ENCODE measurements at regions not wholly inside any gene's neighbourhood (a gene's known extent, or its start where the extent isn't known, plus 50 kb on each side); places are given as distances from the start of the nearest gene placed in this dataset.

DNA sequence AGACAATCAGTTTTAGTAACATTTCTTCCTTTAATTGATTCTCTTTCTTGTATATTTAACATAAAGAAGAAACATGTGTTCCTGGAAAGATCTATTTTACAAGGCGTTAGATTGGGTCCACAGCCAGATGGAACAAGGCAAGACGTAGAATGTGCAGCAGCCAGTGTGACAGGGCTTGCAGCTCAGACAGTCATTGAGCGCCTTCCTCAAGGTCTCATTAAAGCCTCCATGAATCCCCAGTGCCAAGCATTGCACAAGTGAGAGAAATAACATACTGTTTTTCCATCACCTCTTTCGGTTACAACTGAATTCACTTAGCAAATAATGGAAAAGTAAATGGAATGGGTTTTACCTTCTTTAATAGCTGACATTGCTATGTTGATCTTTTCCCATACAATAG lies 292.5 kb downstream of the USP46 start:
- peaks cover 4% of the 10 kb centered on the region for H3K27me3 ChIP-seq (ENCODE audit: insufficient read depth, low read length)
- no TSS peak for BruUV-seq (replicated peaks)
- H3K4me1 ChIP-seq (ENCODE audit: control insufficient read depth in 1 of 2, insufficient read depth in 2 of 2, low read length in 2 of 2), result no peaks in the 10 kb centered on the region
- H3K79me2 ChIP-seq (ENCODE audit: insufficient read depth, low read length), result no peaks in the 10 kb centered on the region
- no peaks in the 10 kb centered on the region for H3K9me3 ChIP-seq (ENCODE audit: control insufficient read depth in 1 of 2, insufficient read depth in 1 of 2, low read depth in 1 of 2, low read length in 2 of 2)
- ChIA-PET RAD21 (ENCODE audit: low non-redundant PET in 1 of 2, low total read pairs in 2 of 2, uncharacterized antibody in 2 of 2, unreplicated experiment in 2 of 2) (no interaction called here), POLR2A (no interaction called here), CTCF (no interaction called here)
- H3K27ac ChIP-seq (ENCODE audit: low read depth, low read length), result no peak overlapping the region
- TF ChIP-seq ELF1 (IDR thresholded peaks at IDR 0.05; ENCODE audit: borderline replicate concordance, low read depth) (no peak), ZNF274 (IDR thresholded peaks at IDR 0.05; ENCODE audit: low read depth, low read length) (no peak), YY1 (IDR thresholded peaks at IDR 0.05; ENCODE audit: extremely low read depth, insufficient replicate concordance, low read depth, low read length) (no peak), SRF (IDR thresholded peaks at IDR 0.05; ENCODE audit: low read depth) (no peak), JUND (IDR thresholded peaks at IDR 0.05) (no peak), ZBTB33 (IDR thresholded peaks at IDR 0.05; ENCODE audit: extremely low read depth, insufficient replicate concordance, low read length) (no peak), RAD21 (IDR thresholded peaks at IDR 0.05; ENCODE audit: low read depth) (no peak), ATF3 (IDR thresholded peaks at IDR 0.05) (no peak), CBX3 (IDR thresholded peaks at IDR 0.05; ENCODE audit: low read depth) (no peak)
- H3K36me3 ChIP-seq (ENCODE audit: control insufficient read depth in 1 of 2, insufficient read depth in 2 of 2, low read length in 2 of 2), result no peaks in the 10 kb centered on the region
- H3K4me3 ChIP-seq (replicated peaks in 1 of 2; ENCODE audit: low read depth in 1 of 2, low read length in 2 of 2), result no peak overlapping the region
- no peak overlapping the region for H3K4me2 ChIP-seq (ENCODE audit: low read length)
- no peaks in the 10 kb centered on the region for H3K9me2 ChIP-seq (ENCODE audit: insufficient read depth)
- intact Hi-C loops (cut with micrococcal nuclease), result no loop called here
- H2AFZ ChIP-seq (ENCODE audit: low read depth, low read length, poor library complexity, severe bottlenecking), result no peak overlapping the region
- no peak for ATAC-seq
- no peak for DNase-seq (ENCODE audit: low read depth, low spot score)
- H4K20me1 ChIP-seq (ENCODE audit: insufficient read depth), result no peaks in the 10 kb centered on the region
- H3K9ac ChIP-seq (ENCODE audit: low read length), result no peak overlapping the region
